ENCODE measurements at regions not wholly inside any gene's neighbourhood (a gene's known extent, or its start where the extent isn't known, plus 50 kb on each side); places are given as distances from the start of the nearest gene placed in this dataset.

DNA sequence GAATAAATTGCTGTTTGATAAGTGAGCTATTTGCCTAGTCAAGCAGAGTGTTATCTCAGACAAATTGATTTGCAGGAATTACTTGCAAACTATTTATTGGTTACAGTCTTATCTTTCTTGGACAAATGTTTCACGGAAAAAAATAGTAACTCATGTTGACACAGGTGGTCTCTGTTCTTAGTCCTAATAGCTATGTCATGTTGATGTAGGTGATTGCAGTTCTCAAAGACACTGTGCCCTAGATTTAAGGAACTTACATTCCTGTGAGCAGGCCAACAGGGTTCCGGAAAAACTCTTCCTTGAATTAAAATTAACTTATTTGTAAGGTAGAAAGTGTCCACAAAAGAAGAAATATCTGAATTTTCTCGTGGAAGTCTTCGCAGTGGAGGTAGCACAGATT is 109.6 kb upstream of the SLCO6A1 start:
- ChIA-PET POLR2A (no interaction called here), CTCF (no interaction called here)
- no peaks in the 10 kb centered on the region for H3K4me1 ChIP-seq
- no peak overlapping the region for H3K4me2 ChIP-seq
- ATAC-seq: no peak
- no peak overlapping the region for H3K27ac ChIP-seq
- TF ChIP-seq RCOR1 (IDR thresholded peaks at IDR 0.05; ENCODE audit: low read depth, low read length): no peak
- TF ChIP-seq NPAS2 (CRISPR knock-in tag; IDR thresholded peaks at IDR 0.05; ENCODE audit: borderline replicate concordance): no peak
- TF ChIP-seq, protein P1, sequence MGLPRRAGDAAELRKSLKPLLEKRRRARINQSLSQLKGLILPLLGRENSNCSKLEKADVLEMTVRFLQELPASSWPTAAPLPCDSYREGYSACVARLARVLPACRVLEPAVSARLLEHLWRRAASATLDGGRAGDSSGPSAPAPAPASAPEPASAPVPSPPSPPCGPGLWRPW (IDR thresholded peaks at IDR 0.05): no peak
- no peak for TF ChIP-seq HDAC2 (IDR thresholded peaks at IDR 0.05)
- no peak overlapping the region for H3K4me3 ChIP-seq
- H3K9me3 ChIP-seq: no peaks in the 10 kb centered on the region
- DNase-seq (ENCODE audit: low read depth in 1 of 2, low spot score in 1 of 2): no peak
- WGBS (ENCODE audit: missing lambda C conversion rate): 2% methylated on average over 4 of the region's 4 CpGs
- FAIRE-seq: no peak

DNA sequence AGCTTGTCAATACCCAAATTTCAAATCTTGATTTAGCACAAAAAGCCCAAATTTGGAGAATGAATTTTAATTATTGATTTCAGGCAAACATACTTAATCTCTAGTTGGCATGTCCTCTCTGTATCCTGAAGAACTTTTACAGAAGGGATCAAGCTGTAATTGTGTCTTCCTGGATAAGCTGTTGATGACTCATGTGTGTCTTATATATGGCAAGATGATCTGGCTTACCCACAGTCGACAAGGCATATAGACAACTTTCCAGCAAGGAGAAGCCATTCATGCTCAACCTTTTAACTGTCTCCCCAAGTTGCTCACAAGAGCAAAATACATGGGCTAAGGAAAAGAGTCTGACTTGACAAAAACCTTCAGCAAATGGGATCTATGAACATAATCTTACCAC is 112.5 kb upstream of the SLCO6A1 start:
- Histone ChIP-seq H3K27ac (no peak overlapping the region), H3K4me1 (no peaks in the 10 kb centered on the region), H3K4me3 (no peak overlapping the region), H3K4me2 (no peak overlapping the region), H3K9me3 (no peaks in the 10 kb centered on the region)
- FAIRE-seq: no peak
- 8% methylated on average over 1 of the region's 1 CpG for WGBS (ENCODE audit: missing lambda C conversion rate)
- ATAC-seq: no peak
- no peak for DNase-seq (ENCODE audit: low read depth in 1 of 2, low spot score in 1 of 2)
- CTCF ChIA-PET: no interaction called here
- TF ChIP-seq ZC3H11A (IDR thresholded peaks at IDR 0.05) (no peak), CBX8 (IDR thresholded peaks at IDR 0.05) (no peak), CHD2 (IDR thresholded peaks at IDR 0.05; ENCODE audit: low read length, partially characterized antibody) (no peak), NFE2L2 (conservative IDR thresholded peaks at IDR 0.05; ENCODE audit: low read length) (no peak), HOXB13 (CRISPR knock-in tag; IDR thresholded peaks at IDR 0.05; ENCODE audit: low read depth) (no peak), CBX2 (IDR thresholded peaks at IDR 0.05; ENCODE audit: borderline replicate concordance, low read depth) (no peak), ZNF302 (CRISPR knock-in tag; IDR thresholded peaks at IDR 0.05) (no peak), FOSL2 (IDR thresholded peaks at IDR 0.05) (no peak), FOSL2 (CRISPR knock-in tag; IDR thresholded peaks at IDR 0.05) (no peak), HEYL (CRISPR knock-in tag; IDR thresholded peaks at IDR 0.05) (no peak), POLR2A (IDR thresholded peaks at IDR 0.05; ENCODE audit: low read length) (no peak)
- TF ChIP-seq, protein P2, sequence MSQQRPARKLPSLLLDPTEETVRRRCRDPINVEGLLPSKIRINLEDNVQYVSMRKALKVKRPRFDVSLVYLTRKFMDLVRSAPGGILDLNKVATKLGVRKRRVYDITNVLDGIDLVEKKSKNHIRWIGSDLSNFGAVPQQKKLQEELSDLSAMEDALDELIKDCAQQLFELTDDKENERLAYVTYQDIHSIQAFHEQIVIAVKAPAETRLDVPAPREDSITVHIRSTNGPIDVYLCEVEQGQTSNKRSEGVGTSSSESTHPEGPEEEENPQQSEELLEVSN (IDR thresholded peaks at IDR 0.05; ENCODE audit: borderline replicate concordance, low read depth): no peak
- TF ChIP-seq, protein P3, sequence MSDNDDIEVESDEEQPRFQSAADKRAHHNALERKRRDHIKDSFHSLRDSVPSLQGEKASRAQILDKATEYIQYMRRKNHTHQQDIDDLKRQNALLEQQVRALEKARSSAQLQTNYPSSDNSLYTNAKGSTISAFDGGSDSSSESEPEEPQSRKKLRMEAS (IDR thresholded peaks at IDR 0.05): no peak
- TF ChIP-seq, protein P4, sequence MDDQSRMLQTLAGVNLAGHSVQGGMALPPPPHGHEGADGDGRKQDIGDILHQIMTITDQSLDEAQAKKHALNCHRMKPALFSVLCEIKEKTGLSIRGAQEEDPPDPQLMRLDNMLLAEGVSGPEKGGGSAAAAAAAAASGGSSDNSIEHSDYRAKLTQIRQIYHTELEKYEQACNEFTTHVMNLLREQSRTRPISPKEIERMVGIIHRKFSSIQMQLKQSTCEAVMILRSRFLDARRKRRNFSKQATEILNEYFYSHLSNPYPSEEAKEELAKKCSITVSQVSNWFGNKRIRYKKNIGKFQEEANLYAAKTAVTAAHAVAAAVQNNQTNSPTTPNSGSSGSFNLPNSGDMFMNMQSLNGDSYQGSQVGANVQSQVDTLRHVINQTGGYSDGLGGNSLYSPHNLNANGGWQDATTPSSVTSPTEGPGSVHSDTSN (IDR thresholded peaks at IDR 0.05): no peak
- POLR2A ChIA-PET: no interaction called here

DNA sequence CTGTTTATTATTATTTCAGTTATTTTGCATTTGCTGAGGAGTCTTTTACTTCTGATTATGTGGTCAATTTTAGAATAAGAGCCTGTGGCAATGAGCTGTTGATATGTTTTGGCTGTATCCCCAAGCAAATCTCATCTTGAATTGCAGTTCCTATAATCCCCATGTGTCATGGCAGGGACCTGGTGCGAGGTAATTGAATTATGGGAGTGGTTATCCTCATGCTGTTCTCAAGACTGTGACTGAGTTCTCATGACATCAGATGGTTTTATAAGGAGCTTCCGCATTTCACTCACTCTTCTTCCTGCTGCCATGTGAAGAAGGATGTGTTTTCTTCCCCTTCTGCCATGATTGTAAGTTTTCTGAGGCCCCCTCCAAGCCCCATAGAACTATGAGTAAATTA is 114.9 kb upstream of the SLCO6A1 start:
- Histone ChIP-seq H3K4me1 (no peaks in the 10 kb centered on the region), H3K4me3 (no peak overlapping the region), H3K9me3 (no peaks in the 10 kb centered on the region), H3K4me2 (no peak overlapping the region), H3K27ac (no peak overlapping the region)
- FAIRE-seq (no peak), DNase-seq (ENCODE audit: low read depth in 1 of 2, low spot score in 1 of 2) (no peak), ATAC-seq (no peak)
- 7% methylated on average over 2 of the region's 2 CpGs for WGBS (ENCODE audit: missing lambda C conversion rate)
- ChIA-PET POLR2A (no interaction called here), CTCF (no interaction called here)
- TF ChIP-seq KDM5A (IDR thresholded peaks at IDR 0.05): no peak
- TF ChIP-seq, protein P1 (IDR thresholded peaks at IDR 0.05): no peak

DNA sequence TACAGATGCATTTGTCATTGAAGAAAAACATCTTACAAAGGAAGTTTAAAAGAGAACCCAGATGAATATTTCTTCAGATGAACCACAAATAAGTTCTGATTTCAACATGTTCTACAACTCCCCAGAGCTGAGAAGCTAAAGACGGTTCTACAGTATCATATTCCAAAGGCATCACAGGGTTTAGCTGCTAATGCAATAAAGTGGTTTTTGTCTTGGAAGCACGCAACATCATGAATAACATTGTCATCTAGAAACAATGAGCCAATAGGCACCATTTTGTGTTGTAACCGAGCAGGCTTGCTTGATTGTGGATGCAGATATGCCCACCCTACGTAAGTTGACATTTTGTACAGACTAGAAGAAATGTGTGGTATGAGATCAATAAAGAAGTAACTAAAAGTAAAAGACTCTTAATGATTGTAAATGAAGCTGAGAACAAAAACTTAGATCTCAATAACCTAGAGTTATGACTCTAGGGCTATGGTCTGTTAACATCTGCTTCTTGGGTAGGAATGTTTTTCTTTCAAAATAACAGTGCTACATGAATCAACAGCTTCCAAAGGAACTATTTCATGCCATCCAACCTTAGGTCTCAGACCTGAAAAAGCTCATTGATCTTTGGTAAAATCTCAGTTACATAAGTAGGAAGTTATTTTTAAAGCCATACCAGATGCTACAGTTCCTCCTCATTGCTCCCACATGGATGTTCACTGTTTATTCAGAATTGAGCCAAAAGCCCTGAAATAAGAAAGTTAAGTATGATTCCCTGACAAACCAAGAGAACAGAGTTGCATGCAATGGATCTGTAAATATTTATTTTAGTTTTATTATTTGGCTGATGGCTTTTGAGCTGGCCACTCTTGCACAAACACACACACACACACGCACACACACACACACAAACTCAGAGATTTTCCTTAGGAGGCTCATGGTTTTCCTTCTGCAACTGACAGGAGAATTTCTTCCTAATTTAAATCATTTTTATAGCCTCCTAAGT is 118.7 kb upstream of the SLCO6A1 start:
- H3K27ac ChIP-seq: no peak overlapping the region
- 9% methylated on average over 5 of the region's 5 CpGs for WGBS (ENCODE audit: missing lambda C conversion rate)
- FAIRE-seq (no peak), ATAC-seq (no peak), DNase-seq (ENCODE audit: low read depth in 1 of 2, low spot score in 1 of 2) (no peak)
- H3K4me2 ChIP-seq: no peak overlapping the region
- H3K4me1 ChIP-seq: no peaks in the 10 kb centered on the region
- H3K9me3 ChIP-seq: no peaks in the 10 kb centered on the region
- H3K4me3 ChIP-seq: no peak overlapping the region
- ChIA-PET POLR2A (no interaction called here), CTCF (no interaction called here)
- TF ChIP-seq KDM1A (IDR thresholded peaks at IDR 0.05; ENCODE audit: low read depth): no peak
- TF ChIP-seq NFE2L2 (conservative IDR thresholded peaks at IDR 0.05; ENCODE audit: low read length): no peak
- TF ChIP-seq, protein P4 (IDR thresholded peaks at IDR 0.05): no peak
- TF ChIP-seq RCOR1 (IDR thresholded peaks at IDR 0.05; ENCODE audit: low read depth, low read length): no peak
- no peak for TF ChIP-seq CHD2 (IDR thresholded peaks at IDR 0.05; ENCODE audit: low read length, partially characterized antibody)
- TF ChIP-seq ZFP36 (IDR thresholded peaks at IDR 0.05; ENCODE audit: borderline replicate concordance, partially characterized antibody): no peak
- TF ChIP-seq SREBF2 (IDR thresholded peaks at IDR 0.05): no peak
- TF ChIP-seq POLR2AphosphoS2 (conservative IDR thresholded peaks at IDR 0.05; ENCODE audit: low read length): no peak
